Endothelial cell of umbilical vein (primary cell): ENCODE measurements at regions not wholly inside any gene's neighbourhood (a gene's known extent, or its start where the extent isn't known, plus 50 kb on each side); places are given as distances from the start of the nearest gene placed in this dataset.

Source experiments
- BruUV-seq: library from RNA; stranded (reverse); fragments of 400-500 nt; replicated peaks from 2 replicates; lab custom pipeline; 2021; lab: Mats Ljungman, UMichigan
- CTCF ChIA-PET: fragments of 300-600, 350-600 bp; sonication (Branson Sonifier 250); formaldehyde crosslinking; loops from one replicate; lab custom pipeline; 2021; ENCODE audit warnings: antibody characterized with exemption, inconsistent platforms; lab: Charles Lee
- POLR2A ChIA-PET: fragments of 300-600, 350-600 bp; sonication (Branson Sonifier 250); formaldehyde crosslinking; loops from one replicate; lab custom pipeline; 2021; ENCODE audit warnings: antibody characterized with exemption, inconsistent platforms; lab: Charles Lee
- DNase-seq: peaks from one replicate; pipeline ENCODE4 v3.0.0-alpha.2; 2011; ENCODE audit warnings: low read depth, low spot score
- FAIRE-seq: peaks from 2 replicates; lab custom pipeline; 2011; peaks lifted over from hg19 to GRCh38; lab: Jason Lieb, UNC
- H2AFZ ChIP-seq: 2 replicates; pipeline ENCODE4 v1.6.0; 2012; ENCODE audit warnings: low read depth, low read length, control low read depth, inconsistent platforms
- H3K27ac ChIP-seq: 2 replicates; pipeline ENCODE4 v1.5.1; 2011; ENCODE audit warnings: low read depth, mild to moderate bottlenecking, control low read depth, low read length, moderate library complexity; ENCODE audit not compliant: insufficient read depth
- H3K27me3 ChIP-seq, 2 experiments: 2 replicates each; pipeline versions ENCODE4 v1.6.0 to v1.6.1; 2011; ENCODE audit warnings: low read length in 2 of 2, mixed read lengths in 1 of 2; ENCODE audit not compliant: control insufficient read depth in 2 of 2, insufficient read depth in 2 of 2
- H3K36me3 ChIP-seq, 2 experiments: 2 replicates in 1 of 2; 3 replicates in 1 of 2; pipeline ENCODE4 v1.5.1; 2011; ENCODE audit warnings: low read length in 2 of 2, mild to moderate bottlenecking in 1 of 2, moderate library complexity in 1 of 2; ENCODE audit not compliant: control insufficient read depth in 2 of 2, insufficient read depth in 2 of 2; ENCODE audit errors: extremely low read depth in 1 of 2
- H3K4me1 ChIP-seq: 3 replicates; pipeline ENCODE4 v1.5.1; 2011; ENCODE audit warnings: mild to moderate bottlenecking, low read length; ENCODE audit not compliant: control insufficient read depth, insufficient read depth; ENCODE audit errors: extremely low read depth
- H3K4me2 ChIP-seq: 2 replicates; pipeline ENCODE4 v1.6.1; 2011; ENCODE audit warnings: low read length, control low read depth, mixed read lengths; ENCODE audit not compliant: insufficient read depth
- H3K4me3 ChIP-seq, 3 experiments: fragments of 200-600 bp in 1 of 3; sonication (generic), shearing (Covaris generic) in 1 of 3; replicated peaks in 1 of 3; 2 replicates each; pipeline ENCODE4 v1.5.1; 2011 to 2016; ENCODE audit warnings: control low read depth in 3 of 3, low read length in 3 of 3, mild to moderate bottlenecking in 2 of 3, inconsistent platforms in 1 of 3, low read depth in 1 of 3, moderate library complexity in 1 of 3; ENCODE audit not compliant: insufficient read depth in 1 of 3
- H3K79me2 ChIP-seq: 2 replicates; pipeline ENCODE4 v1.6.0; 2012; ENCODE audit warnings: low read length, inconsistent platforms; ENCODE audit not compliant: control insufficient read depth, insufficient read depth
- H3K9ac ChIP-seq: replicated peaks from 2 replicates; pipeline ENCODE3; 2011; ENCODE audit warnings: low read length, control low read depth; ENCODE audit not compliant: insufficient read depth; ENCODE audit errors: extremely low read depth
- H3K9me1 ChIP-seq: replicated peaks from 3 replicates; pipeline ENCODE4 v1.6.0; 2011; ENCODE audit warnings: mild to moderate bottlenecking, low read length; ENCODE audit not compliant: control insufficient read depth, insufficient read depth; ENCODE audit errors: extremely low read depth
- H3K9me3 ChIP-seq: replicated peaks from 2 replicates; pipeline ENCODE4 v1.5.1; 2012; ENCODE audit warnings: low read length, inconsistent platforms; ENCODE audit not compliant: control insufficient read depth, insufficient read depth
- H4K20me1 ChIP-seq: replicated peaks from 2 replicates; pipeline ENCODE3; 2011; ENCODE audit warnings: mild to moderate bottlenecking, low read length; ENCODE audit not compliant: control insufficient read depth, insufficient read depth; ENCODE audit errors: extremely low read depth
- EZH2 ChIP-seq: IDR thresholded peaks from 2 replicates; pipeline ENCODE4 v1.6.1; 2012; ENCODE audit warnings: borderline replicate concordance, low read depth, mild to moderate bottlenecking, moderate library complexity, low read length, inconsistent platforms; ENCODE audit not compliant: severe bottlenecking
- FOS ChIP-seq: IDR thresholded peaks from 2 replicates; pipeline ENCODE4 v1.6.1; 2011; ENCODE audit warnings: mild to moderate bottlenecking, low read length, moderate library complexity, borderline replicate concordance; ENCODE audit not compliant: insufficient read depth
- GATA2 ChIP-seq: IDR thresholded peaks from 2 replicates; pipeline ENCODE4 v1.7.0; 2011; ENCODE audit warnings: low read depth, mild to moderate bottlenecking, moderate library complexity, mixed read lengths, low read length; ENCODE audit not compliant: insufficient read length, insufficient read depth
- JUN ChIP-seq: IDR thresholded peaks from 2 replicates; pipeline ENCODE4 v1.6.1; 2011; ENCODE audit warnings: borderline replicate concordance, low read depth; ENCODE audit not compliant: insufficient read length, insufficient read depth
- MYC ChIP-seq: IDR thresholded peaks from one replicate; pipeline ENCODE4 v1.6.1; 2011; ENCODE audit warnings: mild to moderate bottlenecking, low read depth, low read length
- POLR2A ChIP-seq: IDR thresholded peaks from 2 replicates; pipeline ENCODE4 v1.6.1; 2012; ENCODE audit warnings: low read depth, mild to moderate bottlenecking, control low read depth, low read length
- POLR2AphosphoS5 ChIP-seq: IDR thresholded peaks from 2 replicates; pipeline ENCODE4 v1.6.1; 2012; ENCODE audit warnings: low read depth, mild to moderate bottlenecking, control low read depth, low read length, moderate library complexity; ENCODE audit not compliant: insufficient read depth
- dilution Hi-C: fragments of 300-500 bp; cut with MboI; formaldehyde crosslinking; loops from one replicate; pipeline ENCODE4 v1.15.0; 2019; ENCODE audit warnings: low sequenced_read_pairs; ENCODE audit not compliant: extremely low pct_ligation_motif_present
- intact Hi-C: fragments of 100-400 bp; cut with micrococcal nuclease; formaldehyde crosslinking; loops from one replicate; pipeline ENCODE4 v1.10.0; 2022
- TF ChIP-seq, protein P1 (sequence below): IDR thresholded peaks from 2 replicates; pipeline ENCODE4 v1.6.1; 2011; ENCODE audit not compliant: insufficient read depth, insufficient read length
- TF ChIP-seq, protein P2 (sequence below), 2 donors: IDR thresholded peaks; 1 replicate in 1 of 2; 2 replicates in 1 of 2; pipeline ENCODE4 v1.5.1; 2011; ENCODE audit warnings: low read length in 2 of 2, mild to moderate bottlenecking in 2 of 2, moderate library complexity in 2 of 2, control low read depth in 1 of 2, inconsistent platforms in 1 of 2, low read depth in 1 of 2; ENCODE audit not compliant: insufficient read depth in 1 of 2; ENCODE audit errors: extremely low read depth in 1 of 2

DNA sequence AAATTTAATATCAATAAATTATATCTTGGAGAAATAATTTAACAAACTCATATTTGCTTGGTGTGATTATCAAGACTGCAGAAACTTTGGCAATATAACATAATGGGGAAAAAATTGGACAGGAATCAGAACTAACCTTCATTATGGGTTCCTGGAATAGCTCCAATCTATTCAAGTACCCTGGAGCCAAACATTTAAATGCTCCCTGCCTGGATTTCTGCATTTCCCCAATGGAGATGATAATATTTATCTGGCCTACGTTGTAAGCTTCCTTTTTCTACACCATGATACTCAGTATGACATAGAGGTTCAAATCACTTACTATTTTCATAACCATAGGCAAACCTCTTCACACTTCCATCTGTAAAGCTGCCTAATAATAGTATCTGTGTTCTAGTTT is 326.8 kb downstream of the TRIML1 start:
- FAIRE-seq (no peak), DNase-seq (no peak)
- CTCF ChIA-PET, result no interaction called here
- dilution Hi-C loops (no loop called here), intact Hi-C loops (no loop called here)
- Histone ChIP-seq H3K79me2 (no peaks in the 10 kb centered on the region), H3K27ac (no peak overlapping the region), H3K27me3 (no peaks in the 10 kb centered on the region), H3K4me3 (no peak overlapping the region), H3K9me1 (no peaks in the 10 kb centered on the region), H3K36me3 (no peaks in the 10 kb centered on the region), H2AFZ (no peak overlapping the region), H3K4me1 (no peaks in the 10 kb centered on the region), H4K20me1 (no peaks in the 10 kb centered on the region), H3K9ac (no peak overlapping the region), H3K4me2 (no peak overlapping the region), H3K9me3 (peaks cover 8% of the 10 kb centered on the region)
- POLR2A ChIA-PET, result no interaction called here
- BruUV-seq, result no TSS peak
- TF ChIP-seq, protein P1, sequence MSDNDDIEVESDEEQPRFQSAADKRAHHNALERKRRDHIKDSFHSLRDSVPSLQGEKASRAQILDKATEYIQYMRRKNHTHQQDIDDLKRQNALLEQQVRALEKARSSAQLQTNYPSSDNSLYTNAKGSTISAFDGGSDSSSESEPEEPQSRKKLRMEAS, result no peak
- TF ChIP-seq FOS (no peak), JUN (no peak), POLR2AphosphoS5 (no peak), EZH2 (no peak), MYC (no peak), POLR2A (no peak), GATA2 (no peak)
- TF ChIP-seq, protein P2, sequence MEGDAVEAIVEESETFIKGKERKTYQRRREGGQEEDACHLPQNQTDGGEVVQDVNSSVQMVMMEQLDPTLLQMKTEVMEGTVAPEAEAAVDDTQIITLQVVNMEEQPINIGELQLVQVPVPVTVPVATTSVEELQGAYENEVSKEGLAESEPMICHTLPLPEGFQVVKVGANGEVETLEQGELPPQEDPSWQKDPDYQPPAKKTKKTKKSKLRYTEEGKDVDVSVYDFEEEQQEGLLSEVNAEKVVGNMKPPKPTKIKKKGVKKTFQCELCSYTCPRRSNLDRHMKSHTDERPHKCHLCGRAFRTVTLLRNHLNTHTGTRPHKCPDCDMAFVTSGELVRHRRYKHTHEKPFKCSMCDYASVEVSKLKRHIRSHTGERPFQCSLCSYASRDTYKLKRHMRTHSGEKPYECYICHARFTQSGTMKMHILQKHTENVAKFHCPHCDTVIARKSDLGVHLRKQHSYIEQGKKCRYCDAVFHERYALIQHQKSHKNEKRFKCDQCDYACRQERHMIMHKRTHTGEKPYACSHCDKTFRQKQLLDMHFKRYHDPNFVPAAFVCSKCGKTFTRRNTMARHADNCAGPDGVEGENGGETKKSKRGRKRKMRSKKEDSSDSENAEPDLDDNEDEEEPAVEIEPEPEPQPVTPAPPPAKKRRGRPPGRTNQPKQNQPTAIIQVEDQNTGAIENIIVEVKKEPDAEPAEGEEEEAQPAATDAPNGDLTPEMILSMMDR (IDR thresholded peaks at IDR 0.05; ENCODE audit: extremely low read depth in 1 of 2, insufficient read depth in 1 of 2, low read depth in 1 of 2, low read length in 2 of 2), result no peak
